Neural cell (in vitro differentiated cells): ENCODE measurements at regions not wholly inside any gene's neighbourhood (a gene's known extent, or its start where the extent isn't known, plus 50 kb on each side); places are given as distances from the start of the nearest gene placed in this dataset.

Experiments
- H2AFZ ChIP-seq: fragments of 200-600, 300-800 bp; sonication (generic), shearing (Covaris generic); 2 replicates; pipeline ENCODE4 v1.6.0; 2014; ENCODE audit warnings: low read depth, mild to moderate bottlenecking, antibody characterized with exemption, low read length, moderate library complexity
- H3F3A ChIP-seq: fragments of 200-600 bp; shearing (Covaris generic); 2 replicates; pipeline ENCODE4 v1.6.1; 2016; ENCODE audit warnings: mild to moderate bottlenecking, moderate library complexity, mixed read lengths, antibody characterized with exemption, low read length; ENCODE audit not compliant: insufficient read depth, poor library complexity, severe bottlenecking
- H3K27ac ChIP-seq: fragments of 200-600, 300-800 bp; sonication (generic), shearing (Covaris generic); 2 replicates; pipeline ENCODE4 v1.5.1; 2014; ENCODE audit warnings: mild to moderate bottlenecking, low read length, moderate library complexity
- H3K27me3 ChIP-seq: fragments of 300-800, 200-600 bp; sonication (generic), shearing (Covaris generic); 2 replicates; pipeline ENCODE4 v1.6.0; 2014; ENCODE audit warnings: mild to moderate bottlenecking, low read depth, low read length, moderate library complexity; ENCODE audit not compliant: insufficient read depth
- H3K36me3 ChIP-seq: fragments of 300-800, 200-600 bp; sonication (generic), shearing (Covaris generic); 2 replicates; pipeline ENCODE4 v1.5.1; 2014; ENCODE audit warnings: mild to moderate bottlenecking, antibody characterized with exemption, low read length, moderate library complexity; ENCODE audit not compliant: insufficient read depth
- H3K4me2 ChIP-seq: fragments of 300-800, 200-600 bp; sonication (generic), shearing (Covaris generic); 2 replicates; pipeline ENCODE4 v1.6.0; 2014; ENCODE audit warnings: mild to moderate bottlenecking, low read length
- H3K4me3 ChIP-seq: fragments of 300-800, 200-600 bp; sonication (generic), shearing (Covaris generic); 2 replicates; pipeline ENCODE4 v1.5.1; 2014; ENCODE audit warnings: mild to moderate bottlenecking, low read length, moderate library complexity
- H3K79me2 ChIP-seq: fragments of 200-600 bp; shearing (Covaris generic); replicated peaks from 2 replicates; pipeline ENCODE4 v1.6.0; 2014; ENCODE audit warnings: mild to moderate bottlenecking, low read length, moderate library complexity; ENCODE audit not compliant: insufficient read depth
- H3K9ac ChIP-seq: fragments of 300-800, 200-600 bp; sonication (generic), shearing (Covaris generic); 2 replicates; pipeline ENCODE4 v1.6.1; 2016; ENCODE audit warnings: mild to moderate bottlenecking, low read length, mixed read lengths
- H3K9me2 ChIP-seq: fragments of 200-600 bp; shearing (Covaris generic); 2 replicates; pipeline ENCODE4 v1.6.1; 2016; ENCODE audit warnings: mild to moderate bottlenecking, low read length, mixed read lengths; ENCODE audit not compliant: insufficient read depth
- H3K9me3 ChIP-seq: fragments of 200-600, 300-800 bp; sonication (generic), shearing (Covaris generic); 2 replicates; pipeline ENCODE4 v1.6.1; 2016; ENCODE audit warnings: mild to moderate bottlenecking, mixed run types, low read length, moderate library complexity, mixed read lengths
- H4K20me1 ChIP-seq: fragments of 200-600 bp; shearing (Covaris generic); 2 replicates; pipeline ENCODE4 v1.6.1; 2016; ENCODE audit warnings: mild to moderate bottlenecking, mixed run types; ENCODE audit not compliant: insufficient read depth
- CTCF ChIP-seq: fragments of 450-650 bp; IDR thresholded peaks from 2 replicates; pipeline ENCODE4 v1.5.1; 2014; ENCODE audit warnings: antibody characterized with exemption, mild to moderate bottlenecking, moderate library complexity; ENCODE audit not compliant: poor library complexity, severe bottlenecking
- EP300 ChIP-seq: fragments of 450-650 bp; conservative IDR thresholded peaks from 2 replicates; pipeline ENCODE4 v1.6.1; 2014; ENCODE audit warnings: antibody characterized with exemption, mild to moderate bottlenecking, moderate library complexity; ENCODE audit not compliant: poor library complexity, severe bottlenecking
- EZH2 ChIP-seq: fragments of 200-600, 300-800 bp; shearing (Covaris generic), sonication (generic); IDR thresholded peaks from 2 replicates; pipeline ENCODE4 v1.6.1; 2014; ENCODE audit warnings: antibody characterized with exemption, low read length, borderline replicate concordance, mild to moderate bottlenecking; ENCODE audit not compliant: insufficient read depth, poor library complexity, severe bottlenecking
- MXI1 ChIP-seq: fragments of 450-650 bp; conservative IDR thresholded peaks from 2 replicates; pipeline ENCODE4 v1.6.1; 2014; ENCODE audit warnings: antibody characterized with exemption, mild to moderate bottlenecking; ENCODE audit not compliant: poor library complexity, severe bottlenecking
- POLR2AphosphoS5 ChIP-seq: IDR thresholded peaks from 2 replicates; pipeline ENCODE4 v1.6.1; 2012
- RAD21 ChIP-seq: fragments of 450-650 bp; conservative IDR thresholded peaks from 2 replicates; pipeline ENCODE4 v1.6.1; 2014; ENCODE audit warnings: antibody characterized with exemption, mild to moderate bottlenecking, moderate library complexity
- REST ChIP-seq: IDR thresholded peaks from 2 replicates; pipeline ENCODE4 v1.6.1; 2012; ENCODE audit warnings: borderline replicate concordance
- SMC3 ChIP-seq: fragments of 450-650 bp; conservative IDR thresholded peaks from 2 replicates; pipeline ENCODE4 v1.6.1; 2014; ENCODE audit warnings: antibody characterized with exemption, mild to moderate bottlenecking, moderate library complexity; ENCODE audit not compliant: poor library complexity
- TAF1 ChIP-seq: IDR thresholded peaks from 2 replicates; pipeline ENCODE4 v1.6.1; 2012; ENCODE audit warnings: low read depth

- Histone ChIP-seq H3F3A (no peaks in the 10 kb centered on the region), H3K4me3 (no peak overlapping the region), H3K27me3 (no peaks in the 10 kb centered on the region), H3K27ac (no peak overlapping the region), H2AFZ (no peak overlapping the region), H3K9ac (no peak overlapping the region), H3K4me2 (no peak overlapping the region), H3K9me2 (no peaks in the 10 kb centered on the region), H3K79me2 (no peaks in the 10 kb centered on the region), H3K9me3 (no peaks in the 10 kb centered on the region), H3K36me3 (no peaks in the 10 kb centered on the region), H4K20me1 (no peaks in the 10 kb centered on the region)
- TF ChIP-seq SMC3, result no peak
Measured at GRCh38 chr21:28793043-28793442, 199.6 kb downstream of the LTN1 start.

- H4K20me1 ChIP-seq, result no peaks in the 10 kb centered on the region
- TF ChIP-seq SMC3, result no peak
- TF ChIP-seq CTCF, result no peak
- no peak for TF ChIP-seq REST
- no peak for TF ChIP-seq MXI1
- no peak for TF ChIP-seq RAD21
- no peak for TF ChIP-seq TAF1
- TF ChIP-seq EP300, result no peak
- TF ChIP-seq POLR2AphosphoS5, result no peak
- TF ChIP-seq EZH2, result no peak
- H3K9me2 ChIP-seq, result no peaks in the 10 kb centered on the region
- no peaks in the 10 kb centered on the region for H3K27me3 ChIP-seq
- no peaks in the 10 kb centered on the region for H3K9me3 ChIP-seq
- H3K27ac ChIP-seq, result no peak overlapping the region
- H3K4me2 ChIP-seq, result no peak overlapping the region
- no peak overlapping the region for H3K9ac ChIP-seq
- H3K79me2 ChIP-seq, result no peaks in the 10 kb centered on the region
- H3F3A ChIP-seq, result no peaks in the 10 kb centered on the region
- H3K36me3 ChIP-seq, result no peaks in the 10 kb centered on the region
- no peak overlapping the region for H3K4me3 ChIP-seq
- no peak overlapping the region for H2AFZ ChIP-seq
Measured at GRCh38 chr21:28791595-28792282, 200.9 kb downstream of the LTN1 start.

DNA sequence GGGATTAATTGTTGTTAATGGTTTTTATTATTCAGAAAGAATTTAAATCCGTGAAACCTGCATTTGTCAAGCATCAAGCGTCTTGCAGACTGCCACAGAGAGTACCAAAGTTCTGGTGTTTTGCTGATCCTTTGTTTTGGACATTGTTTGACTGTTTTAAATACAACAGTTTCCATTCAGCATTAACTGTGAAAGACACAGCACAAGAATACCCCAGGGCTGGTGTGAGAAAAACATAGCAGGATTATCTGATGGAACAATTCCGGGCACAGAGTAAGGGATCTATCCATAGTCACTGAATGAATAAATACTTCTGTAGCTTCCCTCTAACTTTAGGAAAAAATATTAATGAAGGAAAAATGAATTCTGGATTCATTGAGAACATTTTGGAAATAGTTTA lies 202.3 kb downstream of the LTN1 start:
- Histone ChIP-seq H3K27me3 (no peaks in the 10 kb centered on the region), H3K9ac (no peak overlapping the region), H3K4me3 (no peak overlapping the region), H4K20me1 (no peaks in the 10 kb centered on the region), H3F3A (no peaks in the 10 kb centered on the region), H3K27ac (no peak overlapping the region), H3K9me2 (no peaks in the 10 kb centered on the region), H3K36me3 (no peaks in the 10 kb centered on the region), H3K9me3 (no peaks in the 10 kb centered on the region), H3K4me2 (no peak overlapping the region), H3K79me2 (no peaks in the 10 kb centered on the region), H2AFZ (no peak overlapping the region)
- TF ChIP-seq RAD21, result no peak
- no peak for TF ChIP-seq TAF1
- no peak for TF ChIP-seq EP300
- TF ChIP-seq MXI1, result no peak
- TF ChIP-seq POLR2AphosphoS5, result no peak
- no peak for TF ChIP-seq CTCF
- no peak for TF ChIP-seq EZH2
- no peak for TF ChIP-seq SMC3
- no peak for TF ChIP-seq REST
